CD14-positive monocyte (primary cell): ENCODE measurements at regions not wholly inside any gene's neighbourhood (a gene's known extent, or its start where the extent isn't known, plus 50 kb on each side); places are given as distances from the start of the nearest gene placed in this dataset.

Source experiments
- DNase-seq, 3 donors: peaks; one replicate each; pipeline ENCODE4 v3.0.0-alpha.2; 2011 to 2022
- H2AFZ ChIP-seq: 2 replicates; pipeline ENCODE4 v1.6.0; 2012; ENCODE audit warnings: mild to moderate bottlenecking, low read depth, low read length, inconsistent platforms; ENCODE audit not compliant: insufficient read depth, poor library complexity, severe bottlenecking
- H3K27ac ChIP-seq, 2 donors: 1 replicate in 1 of 2; 2 replicates in 1 of 2; pipeline ENCODE4 v1.5.1; 2012 to 2013; ENCODE audit warnings: low read length in 2 of 2, control low read depth in 1 of 2, inconsistent platforms in 1 of 2, low read depth in 1 of 2, mild to moderate bottlenecking in 1 of 2
- H3K27me3 ChIP-seq, 2 donors: one replicate each; pipeline versions ENCODE4 v1.6.0 to v1.6.1; 2011 to 2013; ENCODE audit warnings: low read length in 2 of 2; ENCODE audit not compliant: control insufficient read depth in 2 of 2, insufficient read depth in 2 of 2
- H3K36me3 ChIP-seq, 2 donors: replicated peaks in 1 of 2; 1 replicate in 1 of 2; 2 replicates in 1 of 2; pipeline versions ENCODE4 v1.5.1 to v1.6.1; 2012 to 2013; ENCODE audit warnings: low read length in 2 of 2, control low read depth in 1 of 2, inconsistent platforms in 1 of 2, mild to moderate bottlenecking in 1 of 2; ENCODE audit not compliant: insufficient read depth in 2 of 2, control insufficient read depth in 1 of 2
- H3K4me1 ChIP-seq, 2 donors: 1 replicate in 1 of 2; 2 replicates in 1 of 2; pipeline versions ENCODE4 v1.5.1 to v1.6.1; 2012 to 2013; ENCODE audit warnings: low read length in 2 of 2, control low read depth in 1 of 2, inconsistent platforms in 1 of 2, mild to moderate bottlenecking in 1 of 2, moderate library complexity in 1 of 2; ENCODE audit not compliant: insufficient read depth in 2 of 2, control insufficient read depth in 1 of 2
- H3K4me2 ChIP-seq: replicated peaks from 2 replicates; pipeline ENCODE3; 2012; ENCODE audit warnings: low read length, moderate library complexity, mild to moderate bottlenecking; ENCODE audit not compliant: poor library complexity, severe bottlenecking; ENCODE audit errors: extremely low read depth
- H3K4me3 ChIP-seq, 3 experiments: fragments of 200-600 bp in 1 of 3; sonication (generic) in 1 of 3; replicated peaks in 1 of 3; 1 replicate in 2 of 3; 2 replicates in 1 of 3; pipeline ENCODE4 v1.5.1; 2011 to 2013; ENCODE audit warnings: low read length in 3 of 3, mild to moderate bottlenecking in 3 of 3, control low read depth in 2 of 3, low read depth in 2 of 3, inconsistent platforms in 1 of 3, moderate library complexity in 1 of 3
- H3K79me2 ChIP-seq: 2 replicates; pipeline ENCODE4 v1.6.0; 2012; ENCODE audit warnings: mild to moderate bottlenecking, control low read depth, inconsistent platforms, low read length, moderate library complexity; ENCODE audit not compliant: insufficient read depth
- H3K9ac ChIP-seq: 2 replicates; pipeline ENCODE4 v1.6.0; 2017; ENCODE audit warnings: low read length, mild to moderate bottlenecking; ENCODE audit not compliant: insufficient read depth, poor library complexity, severe bottlenecking
- H3K9me3 ChIP-seq, 2 donors: replicated peaks in 1 of 2; 1 replicate in 1 of 2; 2 replicates in 1 of 2; pipeline versions ENCODE4 v1.5.1 to v1.6.1; 2012 to 2013; ENCODE audit warnings: low read length in 2 of 2, control low read depth in 1 of 2; ENCODE audit not compliant: control insufficient read depth in 1 of 2, insufficient read depth in 1 of 2
- H4K20me1 ChIP-seq: 2 replicates; pipeline ENCODE4 v1.6.0; 2012; ENCODE audit warnings: mild to moderate bottlenecking, low read length, control low read depth, moderate library complexity; ENCODE audit not compliant: insufficient read depth
- H3K27ac Mint-ChIP-seq, 7 donors: one replicate each; pipeline ENCODE4 v1.8.0; 2020; ENCODE audit warnings: mild to moderate bottlenecking in 7 of 7, mixed read lengths in 7 of 7, moderate library complexity in 6 of 7, inconsistent platforms in 2 of 7
- H3K27me3 Mint-ChIP-seq, 3 donors: one replicate each; pipeline ENCODE4 v1.8.0; 2021 to 2022; ENCODE audit warnings: low read depth in 3 of 3, mild to moderate bottlenecking in 3 of 3, mixed read lengths in 3 of 3, moderate library complexity in 3 of 3, inconsistent platforms in 1 of 3
- H3K36me3 Mint-ChIP-seq, 2 donors: one replicate each; pipeline ENCODE4 v1.8.0; 2020; ENCODE audit warnings: mixed read lengths in 2 of 2, inconsistent platforms in 1 of 2, mild to moderate bottlenecking in 1 of 2
- H3K4me1 Mint-ChIP-seq: one replicate; pipeline ENCODE4 v1.8.0; 2020; ENCODE audit warnings: mild to moderate bottlenecking, mixed read lengths
- H3K4me3 Mint-ChIP-seq, 2 donors: one replicate each; pipeline ENCODE4 v1.8.0; 2020; ENCODE audit warnings: mild to moderate bottlenecking in 2 of 2, mixed read lengths in 2 of 2, moderate library complexity in 1 of 2
- H3K9me3 Mint-ChIP-seq, 7 donors: one replicate each; pipeline ENCODE4 v1.8.0; 2020 to 2022; ENCODE audit warnings: mixed read lengths in 7 of 7, mild to moderate bottlenecking in 6 of 7, moderate library complexity in 6 of 7, inconsistent platforms in 2 of 7
- CTCF ChIP-seq: fragments of 200-600 bp; IDR thresholded peaks from one replicate; pipeline ENCODE4 v1.8.0; 2022; ENCODE audit warnings: antibody characterized with exemption, mild to moderate bottlenecking
- WGBS: methylation state at CpG from one replicate; pipeline ENCODE4 v1.1.5; 2013; ENCODE audit warnings: missing lambda C conversion rate; ENCODE audit not compliant: insufficient coverage; 5-methylcytosine and 5-hydroxymethylcytosine counted together
- intact Hi-C, 2 donors: fragments of 100-400 bp; cut with micrococcal nuclease; formaldehyde crosslinking; loops; one replicate each; pipeline versions ENCODE4 v1.15.0 to v1.15.1; 2023

DNA sequence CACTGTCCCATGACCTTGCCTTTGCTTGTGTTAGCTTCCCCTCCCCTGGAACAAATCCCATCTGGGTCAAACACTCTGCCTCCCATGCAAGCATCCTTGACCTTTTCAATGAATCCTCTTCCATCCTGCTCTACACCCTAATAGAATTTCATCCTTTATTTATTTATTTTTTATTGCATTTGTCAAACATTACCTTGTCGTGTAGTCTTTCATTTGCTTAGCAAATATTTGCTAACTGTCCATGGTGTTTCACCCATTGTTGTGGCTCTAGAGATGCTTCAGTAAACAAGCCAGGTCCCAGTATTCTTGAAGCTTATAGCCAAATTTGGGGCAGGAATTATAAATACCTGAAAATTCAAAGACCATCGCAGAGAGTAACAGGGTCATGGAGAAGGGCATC is 51.0 kb upstream of the MRTFB start:
- H3K9me3 Mint-ChIP-seq, result peaks cover 0 to 6% (median 0%) of the 10 kb centered on the region in 7 donors

More for the DNA sequence above, 51.0 kb upstream of the MRTFB start:
- Histone ChIP-seq H3K27ac (no peak overlapping the region), H3K9me3 (no peaks in the 10 kb centered on the region), H3K4me2 (no peak overlapping the region), H3K27me3 (no peaks in the 10 kb centered on the region), H3K36me3 (no peaks in the 10 kb centered on the region), H3K79me2 (no peaks in the 10 kb centered on the region), H3K4me3 (no peak overlapping the region), H3K9ac (no peak overlapping the region), H3K4me1 (peaks cover 17 to 30% of the 10 kb centered on the region in 2 donors), H4K20me1 (no peaks in the 10 kb centered on the region), H2AFZ (no peak overlapping the region)
- intact Hi-C loops, result no loop called here
- Mint-ChIP-seq H3K4me3 (no peak overlapping the region), H3K4me1 (peaks cover 21% of the 10 kb centered on the region), H3K27ac (no peak overlapping the region), H3K27me3 (peaks cover 5 to 6% (median 6%) of the 10 kb centered on the region in 3 donors), H3K36me3 (no peaks in the 10 kb centered on the region)
- no peak for TF ChIP-seq CTCF
- DNase-seq, result no peak
- 94% methylated on average over 2 of the region's 2 CpGs for WGBS
